Suppressor macrophage (primary cell): ENCODE measurements at regions not wholly inside any gene's neighbourhood (a gene's known extent, or its start where the extent isn't known, plus 50 kb on each side); places are given as distances from the start of the nearest gene placed in this dataset.

Experiments used
- DNase-seq, 4 experiments: peaks; one replicate each; pipeline ENCODE4 v3.0.0-alpha.2; 2020 to 2022

DNA sequence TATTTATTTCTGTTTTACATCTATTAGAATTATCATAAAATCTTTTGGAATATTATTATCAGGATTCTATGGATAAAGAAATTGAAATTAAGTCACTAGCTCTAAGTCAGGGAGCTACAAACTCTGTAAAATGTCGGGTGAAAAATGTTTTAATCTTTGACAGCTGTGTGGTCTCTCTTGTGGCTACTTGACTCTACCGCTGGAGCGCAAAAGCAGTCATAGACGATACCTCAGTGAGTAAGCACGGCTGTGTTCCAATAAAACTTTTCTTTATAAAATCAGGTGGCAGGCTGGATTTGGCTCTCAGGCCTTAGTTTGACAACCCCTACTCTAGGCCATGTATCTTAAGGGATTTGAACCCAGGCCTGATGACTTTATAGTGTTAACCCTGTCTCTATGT, 88.5 kb upstream of the PFN2 start:
- no peak for DNase-seq

DNA sequence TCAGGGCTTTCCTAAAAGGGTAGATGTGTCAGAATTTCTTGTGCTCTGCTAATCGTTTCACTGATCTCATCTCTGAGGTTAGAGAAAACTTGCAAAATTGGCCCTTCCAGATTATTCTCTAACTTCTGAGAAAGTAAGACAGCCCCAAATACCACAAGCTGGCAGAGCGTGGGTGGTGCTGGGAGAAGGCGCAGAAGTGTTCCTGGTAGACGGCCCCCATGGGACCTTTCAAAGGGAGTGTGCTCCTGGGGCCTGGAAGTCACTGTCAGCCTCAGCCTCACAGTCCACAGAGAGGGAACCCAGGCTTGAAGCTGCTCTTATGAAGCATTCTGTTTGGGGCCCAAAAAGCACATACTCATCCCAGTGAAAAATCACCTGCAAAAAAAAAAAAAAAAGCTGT, 86.5 kb upstream of the PFN2 start:
- no peak for DNase-seq

DNA sequence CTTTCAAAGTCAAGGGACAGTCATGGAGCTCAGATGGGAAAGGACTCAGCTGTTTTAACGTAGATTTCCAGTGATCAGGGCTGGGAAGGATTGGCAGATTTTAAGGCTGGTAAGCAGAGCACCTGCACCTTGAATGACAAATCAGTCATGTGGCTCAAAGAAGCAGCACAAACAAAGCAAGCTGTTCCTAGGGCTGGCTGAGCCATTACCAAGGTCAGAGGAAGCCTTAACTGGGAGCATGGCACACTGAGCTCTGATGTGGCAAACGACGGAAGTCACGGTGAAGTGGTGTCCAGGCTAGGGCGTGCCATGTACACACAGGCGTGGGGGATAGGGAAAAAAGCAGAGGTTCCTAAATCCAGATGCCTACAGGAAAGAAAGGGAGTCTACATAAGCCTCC, 84.6 kb upstream of the PFN2 start:
- no peak for DNase-seq

DNA sequence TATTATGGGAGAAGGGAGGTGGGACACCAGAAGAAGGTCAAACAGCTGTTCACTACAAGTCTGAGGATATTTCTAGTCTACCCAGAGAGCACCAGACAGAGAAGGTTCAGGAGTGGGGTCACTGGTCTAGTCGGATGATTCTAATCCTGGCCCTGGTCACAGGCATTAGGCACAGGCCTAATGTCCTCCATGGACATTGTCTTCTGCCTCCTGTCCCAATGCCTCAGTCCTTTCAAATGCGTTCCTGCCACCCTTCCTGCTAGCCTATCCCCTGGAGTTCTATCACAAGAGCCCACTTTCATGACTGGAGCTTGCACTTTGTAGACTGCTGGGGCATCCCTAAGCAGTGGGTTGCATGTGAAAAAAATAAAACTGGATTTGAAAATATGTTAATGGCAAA, 83.9 kb upstream of the PFN2 start:
- no peak for DNase-seq

DNA sequence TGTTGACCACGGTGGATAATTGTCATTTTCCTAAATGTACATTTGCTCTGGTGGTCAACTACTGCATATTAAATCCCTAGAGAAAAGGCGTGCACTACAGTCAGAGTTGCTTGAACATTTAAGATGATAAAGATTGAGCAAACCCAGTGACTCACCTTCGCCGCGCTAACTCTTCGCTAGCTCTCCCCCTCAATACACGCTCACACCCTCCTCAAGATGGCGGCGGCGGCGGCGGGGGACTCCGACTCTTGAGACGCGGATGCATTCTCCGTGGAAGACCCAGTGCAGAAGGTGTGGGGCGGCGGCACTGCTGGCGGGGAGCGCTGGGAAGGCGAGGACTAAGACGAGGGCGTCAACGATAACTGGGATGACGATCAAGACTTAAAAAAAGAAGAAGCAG, 79.8 kb upstream of the PFN2 start:
- no peak for DNase-seq

DNA sequence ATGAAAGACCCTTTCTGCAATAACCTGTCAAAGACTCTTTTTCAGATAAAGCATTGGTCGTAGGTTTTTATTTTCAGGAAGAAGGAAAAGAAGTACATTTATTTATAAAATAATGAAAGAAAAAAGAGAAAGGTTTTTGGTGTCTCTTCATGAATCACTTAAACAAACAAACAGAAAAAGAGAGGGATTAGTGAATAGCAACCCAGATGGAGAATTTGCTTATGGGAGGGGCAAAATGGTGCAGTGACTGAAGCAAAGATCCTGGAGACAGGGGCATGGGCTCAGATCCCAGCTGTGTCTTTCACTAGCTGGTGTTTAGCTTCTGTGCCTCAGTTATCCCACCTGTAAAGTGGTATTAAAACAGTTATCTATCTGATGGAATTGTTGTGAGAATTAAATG, 78.6 kb upstream of the PFN2 start:
- DNase-seq, result no peak

DNA sequence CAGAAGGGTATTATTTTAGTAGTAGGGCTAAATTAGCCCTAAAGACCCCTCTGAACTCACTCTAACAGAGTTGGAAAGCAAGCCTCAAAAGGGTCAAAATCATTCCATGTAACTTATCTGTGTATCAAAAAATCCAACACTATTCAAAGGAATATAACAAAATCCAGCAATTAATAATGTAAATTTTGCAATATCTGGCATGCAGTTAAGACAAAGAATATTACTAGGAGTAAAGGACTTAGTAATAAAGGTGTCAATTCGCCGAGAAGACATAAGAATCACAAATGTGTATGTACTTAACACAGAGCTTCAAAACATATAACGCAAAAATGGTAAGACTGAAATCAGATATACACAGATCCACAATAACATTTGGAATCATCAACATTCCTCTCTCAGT, 71.2 kb upstream of the PFN2 start:
- DNase-seq, result no peak

DNA sequence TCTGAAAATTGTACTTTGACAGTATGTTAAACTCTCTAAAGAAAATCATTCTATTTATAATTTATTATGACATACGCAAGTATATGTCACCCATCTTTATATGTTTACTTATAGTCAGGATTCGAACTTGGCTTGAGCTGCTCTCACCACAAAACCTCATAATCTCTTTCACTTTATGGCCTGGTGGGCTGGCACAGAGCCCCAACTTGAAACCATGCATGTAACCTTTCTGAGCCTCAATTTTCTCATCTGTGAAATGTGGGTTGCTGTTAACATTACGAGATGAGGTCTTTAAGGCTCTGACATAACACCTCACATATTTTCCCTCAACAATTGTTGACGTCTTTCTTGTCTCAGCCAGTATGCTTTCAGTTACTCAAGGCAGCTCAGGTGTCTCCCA, 69.4 kb upstream of the PFN2 start:
- no peak for DNase-seq

DNA sequence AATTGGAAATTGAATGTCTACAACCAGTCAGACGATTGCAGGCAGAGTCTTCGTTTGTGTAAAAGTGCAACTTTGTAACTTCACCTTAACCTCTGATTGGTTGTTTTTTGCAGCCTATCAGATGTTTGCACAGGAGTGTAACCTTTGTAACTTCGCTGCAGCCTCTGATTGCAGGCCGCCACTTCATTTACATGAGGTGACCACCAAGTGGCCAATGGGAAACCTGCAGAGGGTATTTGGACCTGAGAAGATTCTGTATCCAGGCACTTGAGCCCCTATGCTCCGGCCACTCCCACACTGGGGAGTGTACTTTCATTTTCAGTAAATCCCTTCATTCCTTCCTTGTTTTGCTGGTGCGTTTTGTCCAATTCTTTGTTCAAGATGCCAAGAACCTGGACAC, 68.1 kb upstream of the PFN2 start:
- DNase-seq, result no peak

DNA sequence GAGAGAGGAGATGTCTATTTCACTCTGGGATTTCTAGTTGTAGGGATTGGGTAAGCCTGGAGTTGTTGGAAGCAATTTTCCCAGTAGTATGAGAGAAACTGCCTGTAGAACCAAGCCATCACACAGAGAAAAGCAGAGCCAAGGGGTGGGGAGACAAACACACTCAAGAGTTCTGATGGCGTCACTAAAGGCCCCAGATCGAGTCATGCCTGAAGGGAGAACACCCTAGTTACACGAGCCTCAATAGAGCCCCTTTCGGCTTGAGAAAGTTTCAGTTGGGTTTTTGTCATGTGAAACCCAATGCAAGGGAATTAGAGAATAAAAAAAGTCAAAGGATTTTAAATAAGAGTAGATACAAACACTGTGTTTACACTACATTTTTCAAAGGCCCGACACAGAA, 66.1 kb upstream of the PFN2 start:
- DNase-seq, result no peak

DNA sequence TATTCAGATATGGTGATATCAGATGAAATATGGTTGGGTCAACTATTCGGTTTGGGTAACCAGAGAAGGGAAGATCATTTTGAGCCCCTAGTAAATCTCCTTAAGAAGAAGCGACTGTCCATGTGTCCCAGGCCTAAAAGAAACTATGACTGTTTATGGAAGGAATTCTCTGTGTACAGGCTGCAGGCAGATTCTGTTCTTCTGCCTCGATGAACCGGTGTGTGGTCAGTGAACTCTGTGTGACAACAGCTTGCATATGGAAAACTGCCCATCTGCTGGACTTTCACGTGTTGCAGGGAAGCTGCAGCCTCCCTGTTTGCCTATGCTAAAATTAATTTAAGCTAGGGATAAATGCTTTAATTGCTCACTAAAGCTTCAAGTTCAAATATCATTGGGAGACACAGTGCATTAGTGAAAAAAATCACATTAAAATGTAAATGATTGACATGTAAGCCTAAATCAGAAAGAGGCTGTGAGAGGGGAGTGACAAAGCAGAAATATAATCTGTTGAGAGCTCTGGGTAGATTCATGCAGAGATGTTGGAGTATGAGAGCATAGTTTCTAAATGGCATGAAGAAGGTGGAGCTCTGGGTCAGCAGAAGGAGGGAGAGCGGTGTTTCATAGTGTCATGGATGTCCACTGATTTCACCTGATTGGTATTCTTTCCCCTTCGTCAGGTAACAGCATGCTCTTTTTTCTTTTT, 65.4 kb upstream of the PFN2 start:
- DNase-seq, result no peak

DNA sequence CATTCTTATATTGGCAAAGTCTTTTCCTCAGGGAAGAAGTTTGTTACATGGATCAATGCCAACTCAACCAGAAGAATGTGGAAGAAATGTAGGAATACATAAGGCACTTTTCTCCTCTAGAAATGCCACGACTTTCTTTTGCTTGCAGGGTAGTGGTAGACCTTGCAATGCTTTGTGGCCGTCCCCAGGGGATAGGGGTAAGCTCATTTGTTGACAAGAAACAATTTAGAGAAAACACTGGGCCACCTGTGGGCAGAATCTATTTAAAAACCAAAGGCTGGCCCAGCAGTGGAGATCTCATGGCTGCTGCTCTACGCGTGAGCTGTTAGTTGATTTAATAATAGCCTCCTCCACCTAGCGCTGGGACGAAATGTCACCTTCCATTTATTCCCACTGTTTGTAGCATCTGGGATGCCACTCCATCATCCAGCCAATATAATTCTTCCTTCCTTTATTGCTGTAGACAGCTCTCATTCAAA, 64.6 kb upstream of the PFN2 start:
- no peak for DNase-seq

DNA sequence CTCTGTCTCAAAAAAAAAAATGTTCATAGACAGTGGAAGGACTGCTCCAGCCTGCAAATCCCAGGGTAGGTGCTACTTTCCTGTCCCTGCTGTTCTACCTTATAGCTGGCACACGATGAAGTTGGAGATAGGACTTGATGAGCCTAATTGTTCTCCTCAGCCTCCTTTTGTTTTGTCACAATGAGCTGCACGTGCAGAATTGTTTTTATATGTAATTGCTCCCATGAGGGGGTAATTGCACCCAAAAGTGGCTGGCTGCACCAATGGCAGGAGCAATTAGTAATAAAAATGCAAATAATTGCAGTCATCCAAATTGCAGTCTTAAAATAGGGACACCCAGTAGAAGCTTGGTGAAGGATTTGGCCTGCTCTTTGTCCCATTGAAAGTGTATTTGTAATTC, 63.0 kb upstream of the PFN2 start:
- DNase-seq, result no peak

DNA sequence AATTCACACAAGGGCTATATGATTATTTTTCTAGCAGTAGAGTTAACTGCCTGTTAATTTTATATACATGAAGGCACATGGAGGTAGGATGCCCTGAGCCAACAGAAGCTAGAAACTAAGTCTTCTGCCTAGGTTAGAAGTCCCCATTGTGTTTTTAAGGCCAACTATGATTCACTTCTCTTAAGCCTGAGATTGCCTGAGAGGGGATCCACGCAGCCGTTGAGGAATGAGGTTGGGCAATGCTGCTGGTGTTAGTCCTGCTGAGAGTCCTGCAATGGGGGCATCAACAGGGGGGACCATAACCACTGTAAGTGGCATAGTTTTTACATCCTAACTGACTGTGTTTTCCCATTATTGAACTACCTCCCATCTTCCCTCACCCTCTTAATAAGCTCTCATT, 60.1 kb upstream of the PFN2 start:
- DNase-seq, result no peak

DNA sequence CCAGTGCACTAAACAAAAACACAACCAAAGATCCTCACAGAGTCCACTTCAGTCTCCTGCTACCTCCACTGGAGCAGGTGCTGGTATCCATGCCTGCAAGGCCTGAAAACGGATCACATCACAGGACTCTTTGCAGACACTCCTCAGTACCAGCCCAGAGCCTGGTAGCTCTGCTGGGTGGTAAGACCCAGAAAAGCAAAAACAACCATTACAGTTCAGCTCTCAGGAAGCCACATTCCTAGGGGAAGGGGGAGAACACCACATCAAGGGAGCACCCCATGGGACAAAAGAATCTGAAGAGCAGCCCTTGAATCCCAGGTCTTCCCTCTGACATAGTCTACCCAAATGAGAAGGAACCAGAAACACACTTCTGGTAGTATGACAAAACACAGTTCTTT, 52.5 kb upstream of the PFN2 start:
- no peak for DNase-seq

DNA sequence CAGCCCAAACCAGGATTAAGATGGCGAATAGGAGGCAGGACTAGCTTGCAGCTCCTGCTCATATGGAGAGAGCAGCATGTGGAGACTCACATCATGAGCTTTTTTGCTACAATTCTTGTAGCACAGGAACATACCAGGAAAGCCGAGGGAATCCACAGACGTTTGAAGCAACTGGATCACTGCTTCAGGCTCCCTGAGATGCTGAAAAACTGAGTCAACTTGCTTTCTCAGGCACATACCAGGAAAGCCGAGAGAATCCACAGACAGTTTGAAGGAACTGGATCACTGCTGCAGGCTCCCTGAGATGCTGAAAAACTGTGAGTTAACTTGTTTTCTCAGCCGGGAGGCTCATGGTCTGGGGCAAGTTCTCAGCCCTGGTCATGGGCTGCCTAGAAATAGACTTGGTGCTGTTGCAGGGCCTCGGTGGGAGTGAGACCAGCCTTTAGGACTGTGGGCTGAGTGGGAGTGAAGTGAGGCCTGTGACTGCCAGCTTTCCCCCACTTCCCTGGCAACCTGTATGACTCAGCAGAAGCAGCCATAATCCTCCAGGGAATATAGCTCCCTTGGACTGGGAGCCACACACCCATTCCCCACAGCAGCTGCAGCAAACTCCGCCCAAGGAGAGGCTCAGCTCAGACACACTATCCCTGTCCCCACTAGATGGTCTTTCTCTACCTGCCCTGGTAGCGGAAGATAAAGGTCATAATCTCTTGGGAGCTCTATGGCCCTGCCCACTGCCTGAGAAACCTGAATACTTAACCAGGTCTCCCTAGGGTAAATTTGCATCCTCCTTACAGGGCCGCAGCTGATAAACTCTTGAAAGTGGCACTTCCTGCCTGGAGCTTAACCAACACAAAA, 51.9 kb upstream of the PFN2 start:
- DNase-seq, result no peak

DNA sequence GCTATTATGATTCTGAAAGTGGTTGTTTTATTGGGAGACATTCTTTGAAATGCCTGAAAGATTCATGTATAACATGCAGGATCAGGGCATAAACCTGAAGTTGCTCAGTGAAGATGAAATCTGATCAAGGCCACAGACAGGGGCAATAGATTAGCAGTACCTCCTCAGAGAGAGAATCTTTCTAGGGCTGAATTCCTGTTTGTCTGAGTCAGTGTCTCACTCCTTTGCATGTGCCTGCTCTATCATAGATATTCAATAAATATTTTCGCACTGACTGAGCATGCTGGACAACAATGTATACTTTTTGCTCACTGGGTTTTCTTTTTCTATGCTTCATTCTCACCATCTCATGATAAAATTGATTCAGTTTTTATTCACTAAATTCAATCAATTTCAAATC, 49.8 kb upstream of the PFN2 start:
- no peak for DNase-seq
